ENCODE measurements at regions not wholly inside any gene's neighbourhood (a gene's known extent, or its start where the extent isn't known, plus 50 kb on each side); places are given as distances from the start of the nearest gene placed in this dataset.
A peak's percentile ranks its signal among the peaks of the same experiment; 100 is the strongest.

- Histone ChIP-seq H3K27me3 (no peaks in the 10 kb centered on the region), H3K4me3 (no peak overlapping the region), H3K27ac (no peak overlapping the region), H3K4me1 (peaks cover 0 to 18% (median 7%) of the 10 kb centered on the region in 4 donors), H3K9me3 (no peaks in the 10 kb centered on the region), H3K36me3 (no peaks in the 10 kb centered on the region)
- no peak for DNase-seq
- TF ChIP-seq CTCF (IDR thresholded peaks at IDR 0.05) = no peak
- intact Hi-C loops (cut with DNase I; ENCODE audit: low total_unique reads) = no loop called here
Measured at GRCh38 chr2:203798296-203799087, 69.1 kb upstream of the CTLA4 start.

GRCh38 chr2:203799908-203800307 is 67.7 kb upstream of the CTLA4 start:
- intact Hi-C loops (cut with DNase I; ENCODE audit: low total_unique reads) = no loop called here
- TF ChIP-seq CTCF (IDR thresholded peaks at IDR 0.05) = no peak
- H3K27ac ChIP-seq = no peak overlapping the region
- no peaks in the 10 kb centered on the region for H3K9me3 ChIP-seq
- no peak overlapping the region for H3K4me3 ChIP-seq
- peaks cover 0 to 31% (median 9%) of the 10 kb centered on the region in 4 donors for H3K4me1 ChIP-seq
- no peak for DNase-seq
- no peaks in the 10 kb centered on the region for H3K36me3 ChIP-seq
- no peaks in the 10 kb centered on the region for H3K27me3 ChIP-seq

- Histone ChIP-seq H3K27me3 (no peaks in the 10 kb centered on the region), H3K9me3 (no peaks in the 10 kb centered on the region), H3K4me1 (peaks cover 0 to 31% (median 9%) of the 10 kb centered on the region in 4 donors), H3K4me3 (no peak overlapping the region), H3K36me3 (no peaks in the 10 kb centered on the region), H3K27ac (no peak overlapping the region)
- intact Hi-C loops (cut with DNase I; ENCODE audit: low total_unique reads) = no loop called here
- no peak for TF ChIP-seq CTCF (IDR thresholded peaks at IDR 0.05)
- DNase-seq = no peak
Measured at GRCh38 chr2:203800783-203801182, 66.8 kb upstream of the CTLA4 start.

GRCh38 chr2:203802342-203803052 is 65.1 kb upstream of the CTLA4 start:
- Histone ChIP-seq H3K4me1 (peaks cover 0 to 31% (median 9%) of the 10 kb centered on the region in 4 donors), H3K27me3 (no peaks in the 10 kb centered on the region), H3K4me3 (no peak overlapping the region), H3K9me3 (no peaks in the 10 kb centered on the region), H3K27ac (peak overlapping the region; percentile 36 to 62), H3K36me3 (no peaks in the 10 kb centered on the region)
- TF ChIP-seq CTCF (IDR thresholded peaks at IDR 0.05) = no peak
- intact Hi-C loops (cut with DNase I; ENCODE audit: low total_unique reads) = no loop called here
- DNase-seq = no peak

DNA sequence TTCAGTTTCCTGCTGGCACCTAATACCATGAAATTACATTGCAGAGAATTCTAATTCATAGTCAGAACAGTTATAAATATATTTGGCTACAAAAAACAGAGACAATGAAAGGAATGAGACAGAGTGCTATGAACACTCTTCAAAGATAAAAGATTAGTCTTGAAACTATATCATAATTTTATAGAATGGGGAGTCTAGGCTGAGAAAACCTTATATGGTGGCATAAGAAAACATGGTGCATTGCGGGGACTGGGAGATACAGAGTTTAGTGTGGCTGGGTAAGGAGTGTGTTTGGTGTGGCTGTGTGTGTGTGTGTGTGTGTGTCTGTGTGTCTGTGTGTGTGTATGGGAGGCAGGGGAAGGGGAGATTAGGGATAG is 64.5 kb upstream of the CTLA4 start:
- H3K4me1 ChIP-seq = peaks cover 0 to 35% (median 11%) of the 10 kb centered on the region in 4 donors
- no peak for DNase-seq
- H3K9me3 ChIP-seq = no peaks in the 10 kb centered on the region
- no peaks in the 10 kb centered on the region for H3K27me3 ChIP-seq
- no peaks in the 10 kb centered on the region for H3K36me3 ChIP-seq
- no peak for TF ChIP-seq CTCF (IDR thresholded peaks at IDR 0.05)
- intact Hi-C loops (cut with DNase I; ENCODE audit: low total_unique reads) = no loop called here
- no peak overlapping the region for H3K4me3 ChIP-seq
- peak overlapping the region; percentile 44 to 62 for H3K27ac ChIP-seq
